IPS-NIHi11 (cell line): ENCODE measurements at regions not wholly inside any gene's neighbourhood (a gene's known extent, or its start where the extent isn't known, plus 50 kb on each side); places are given as distances from the start of the nearest gene placed in this dataset.
A peak's percentile ranks its signal among the peaks of the same experiment; 100 is the strongest.

Source experiments
- DNase-seq: peaks from one replicate; pipeline ENCODE4 v3.0.0; 2012; ENCODE audit warnings: mixed read lengths, low spot score

- DNase-seq: no peak
These were observed 491.3 kb upstream of the MKI67 start for GRCh38 chr10:128617532-128617931.

GRCh38 chr10:128622706-128623105, 496.5 kb upstream of the MKI67 start:
- DNase-seq: no peak

GRCh38 chr10:128623776-128624175, 497.6 kb upstream of the MKI67 start:
- no peak for DNase-seq

DNA sequence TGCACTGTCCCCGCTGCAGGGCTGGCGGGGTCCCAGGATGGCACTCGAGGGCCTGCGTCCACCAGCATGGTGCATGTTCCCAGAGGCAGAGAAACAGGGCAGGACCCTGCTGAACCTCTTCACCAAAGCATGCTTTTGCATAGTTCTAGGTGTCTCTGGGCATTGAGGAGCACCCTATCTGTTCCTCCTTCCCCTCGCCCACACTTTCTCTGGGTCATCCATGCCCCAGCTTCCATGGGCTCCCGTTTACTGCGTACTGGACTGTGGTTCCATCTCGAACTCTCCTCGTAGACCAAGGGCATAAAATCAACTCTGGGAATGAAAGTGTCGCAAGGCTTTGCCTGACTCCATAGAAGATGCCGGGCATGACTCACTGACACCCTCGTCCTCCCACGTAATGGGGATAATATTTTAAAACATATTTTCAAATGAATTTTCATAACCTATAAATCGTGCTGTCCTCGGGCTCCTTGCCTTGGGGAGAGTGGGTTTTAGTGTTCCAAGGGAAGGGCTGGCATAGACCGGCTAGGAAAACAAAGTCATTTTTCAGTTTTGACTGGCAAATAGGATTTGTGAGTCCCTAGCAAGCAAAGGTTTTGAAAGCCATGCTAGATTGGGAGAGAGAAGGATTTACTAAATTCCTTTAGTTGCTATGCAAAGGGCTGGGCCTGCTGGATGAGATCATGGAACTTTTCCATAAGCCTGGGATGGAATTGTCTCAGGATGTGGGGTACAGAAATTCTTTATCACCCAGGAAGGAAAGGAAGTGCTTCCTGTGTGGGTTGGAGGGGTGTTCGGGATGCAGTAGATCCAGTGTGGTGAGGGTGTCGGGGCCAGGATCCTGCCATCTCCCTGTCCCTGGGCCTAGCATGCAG, 498.7 kb upstream of the MKI67 start:
- DNase-seq: no peak

GRCh38 chr10:128625926-128626325, 499.7 kb upstream of the MKI67 start:
- DNase-seq: no peak

DNA sequence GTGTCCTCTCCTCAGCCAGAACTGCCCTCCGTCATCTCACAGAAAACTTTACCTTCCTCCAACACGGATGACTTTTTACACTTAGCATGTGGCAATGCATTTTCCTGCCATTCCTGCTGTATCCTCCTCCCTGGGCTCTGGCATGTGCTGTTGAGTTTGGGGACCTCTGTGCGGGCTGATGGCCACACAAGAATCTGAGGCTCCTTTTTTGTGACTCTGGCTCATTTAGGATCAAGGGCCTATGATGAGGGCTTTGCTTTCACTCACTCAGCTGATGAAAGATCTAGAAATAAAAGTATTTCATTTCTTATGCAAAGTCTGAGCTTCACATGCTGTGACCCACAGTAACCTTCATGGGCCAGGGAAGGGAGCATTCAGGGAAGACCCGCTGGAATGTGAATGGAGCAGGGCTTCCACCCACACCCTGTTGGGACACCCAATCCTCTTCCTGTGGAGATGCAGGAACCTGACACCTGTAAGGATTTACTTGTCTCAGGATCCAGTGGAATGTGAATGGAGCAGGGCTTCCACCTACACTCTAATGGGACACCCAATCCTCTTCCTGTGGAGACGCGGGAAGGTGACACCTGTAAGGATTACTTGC, 500.3 kb upstream of the MKI67 start:
- peak; percentile 58 for DNase-seq

- no peak for DNase-seq
These were observed 501.6 kb upstream of the MKI67 start for GRCh38 chr10:128627811-128628210.

DNA sequence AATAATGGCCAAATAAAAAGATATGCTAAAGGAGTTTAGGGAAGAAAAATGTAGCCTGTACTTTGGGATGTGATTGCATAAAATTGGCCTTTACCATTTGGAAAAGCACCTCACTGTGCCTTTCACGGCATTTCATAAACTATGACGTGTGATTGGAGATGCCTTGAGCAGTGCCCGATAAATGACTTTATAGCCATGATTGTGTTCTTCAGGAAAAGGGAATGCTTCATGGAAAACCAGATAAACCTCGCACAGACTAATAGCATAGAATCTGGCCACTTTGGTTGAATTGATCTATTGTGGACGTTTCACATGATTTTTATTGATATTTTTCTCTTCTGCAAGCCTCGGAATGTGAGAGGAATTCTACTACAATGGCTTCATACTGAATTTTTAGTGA, 502.0 kb upstream of the MKI67 start:
- DNase-seq: no peak

DNA sequence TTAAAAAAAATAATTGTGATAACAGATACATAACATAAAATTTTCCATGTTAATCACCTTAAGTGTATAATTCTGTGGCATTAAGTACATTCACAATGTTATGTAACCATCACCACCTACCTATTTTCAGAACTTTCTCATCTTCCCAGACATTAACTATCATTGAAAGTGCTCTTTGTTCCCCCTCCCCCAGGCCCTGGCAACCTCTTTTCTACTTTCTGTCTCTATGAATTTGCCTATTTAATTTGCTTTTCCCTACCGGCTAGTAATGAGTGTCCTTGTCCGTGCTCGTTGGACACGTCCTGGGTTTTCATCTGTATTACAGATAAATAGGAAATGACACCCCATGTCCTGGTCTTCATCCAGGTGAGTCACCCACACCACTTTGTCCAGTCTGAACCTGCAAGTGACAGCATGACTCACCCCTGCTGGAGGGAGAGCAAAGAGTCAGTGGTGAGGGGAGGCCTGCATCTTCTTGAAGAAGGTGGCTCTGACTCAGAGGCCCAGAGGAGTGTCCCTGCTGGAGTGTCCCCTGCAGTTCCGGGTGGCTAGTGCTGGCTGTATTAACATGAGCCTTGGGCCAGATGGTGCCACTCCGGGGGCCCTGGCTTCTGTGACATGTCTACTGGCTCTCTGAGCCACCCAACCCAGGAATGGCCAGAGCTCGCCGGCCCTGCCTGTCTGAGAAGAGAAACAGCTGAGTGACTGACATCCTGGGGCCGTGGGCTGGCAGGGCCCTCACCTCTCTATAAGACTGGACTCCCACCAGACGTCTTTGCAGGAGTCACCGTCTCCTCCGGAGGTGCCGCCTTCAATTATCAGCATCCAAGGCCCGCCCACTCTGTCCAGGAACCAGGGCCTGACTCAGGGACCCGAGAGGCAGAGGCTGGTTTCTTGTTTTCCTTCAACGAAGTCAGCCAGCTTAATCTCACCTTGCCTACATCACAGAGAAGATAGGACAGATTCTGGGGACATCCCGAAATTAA, 503.2 kb upstream of the MKI67 start:
- no peak for DNase-seq

GRCh38 chr10:128630787-128631252, 504.6 kb upstream of the MKI67 start:
- DNase-seq: no peak

DNA sequence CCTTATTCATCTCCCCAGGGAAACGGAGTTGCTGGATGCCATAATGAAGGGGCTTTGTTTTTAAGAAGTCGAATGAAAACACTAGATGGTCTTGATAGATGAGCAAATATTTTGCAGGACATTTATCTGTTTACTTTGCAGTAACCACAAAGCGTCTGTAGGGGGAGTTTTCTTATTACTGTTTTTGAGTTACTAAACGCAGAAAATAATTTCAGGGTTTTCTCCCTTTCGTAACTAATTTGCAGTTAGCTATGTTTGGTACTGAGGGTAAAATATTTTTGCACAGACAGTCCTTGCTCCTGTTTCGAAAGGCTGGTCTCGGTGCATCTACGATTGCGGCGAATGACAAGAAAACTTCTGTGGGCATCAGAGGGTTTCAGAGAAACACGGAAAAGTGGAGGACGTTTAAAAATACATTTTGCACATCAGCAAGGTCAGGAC, 505.6 kb upstream of the MKI67 start:
- DNase-seq: no peak

- no peak for DNase-seq
These were observed 506.5 kb upstream of the MKI67 start for GRCh38 chr10:128632694-128633093.

- no peak for DNase-seq
These were observed 507.8 kb upstream of the MKI67 start for GRCh38 chr10:128633864-128634540.

DNA sequence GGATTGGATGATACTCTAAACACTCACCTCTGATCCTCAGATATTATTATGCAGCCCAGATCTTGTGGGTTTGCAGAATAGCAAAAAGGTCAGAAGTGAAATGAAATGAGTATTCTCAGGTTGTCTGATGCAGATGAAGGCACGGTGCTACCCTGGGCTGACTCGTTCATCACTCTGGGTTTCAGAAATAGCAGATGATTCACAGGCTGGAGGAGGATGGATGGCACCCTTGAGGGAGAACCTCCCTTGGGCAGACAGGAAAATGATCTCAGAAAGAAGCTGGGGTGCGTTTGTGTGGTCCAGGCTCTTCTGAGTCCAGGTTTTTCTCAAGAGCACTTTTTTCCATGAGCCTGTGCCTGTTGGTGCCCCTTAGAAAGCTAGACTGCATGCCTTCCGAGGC, 515.8 kb upstream of the MKI67 start:
- DNase-seq: no peak

DNA sequence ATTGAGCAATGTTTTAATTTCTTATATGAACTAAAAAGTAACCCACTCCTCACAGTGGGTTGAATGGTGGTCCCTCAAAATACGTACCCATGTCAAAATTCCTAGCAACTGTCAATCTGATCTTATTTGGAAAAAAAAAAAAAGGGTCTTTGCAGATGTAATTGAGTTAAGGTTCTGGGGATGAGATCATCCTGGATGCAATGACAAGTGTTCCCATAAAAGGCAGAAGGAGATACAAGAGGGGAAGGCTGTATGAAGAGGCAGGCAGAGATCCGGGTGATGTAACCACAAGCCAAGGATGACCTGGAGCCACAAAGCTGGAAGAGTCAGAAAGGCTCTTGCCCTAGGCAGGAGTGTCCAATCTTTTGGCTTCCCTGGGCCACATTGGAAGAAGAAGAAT, 516.3 kb upstream of the MKI67 start:
- no peak for DNase-seq

DNA sequence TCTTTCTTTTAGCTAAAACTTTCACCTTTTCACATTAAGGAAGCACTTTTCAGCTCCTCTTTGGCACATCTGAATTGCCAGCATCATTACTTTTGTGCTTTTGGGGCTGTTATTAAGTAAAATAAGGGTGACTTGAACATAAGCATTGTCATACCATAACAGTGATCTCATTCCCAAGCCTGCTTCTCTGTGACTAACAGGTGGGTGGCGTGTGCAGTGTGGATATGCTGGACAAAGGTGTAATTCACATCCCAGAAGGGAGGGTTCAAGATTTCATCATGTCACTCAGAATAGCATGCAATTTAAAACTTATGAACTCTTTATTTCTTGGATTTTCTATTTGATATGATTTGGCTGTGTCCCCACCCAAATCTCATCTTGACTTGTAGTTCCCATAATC, 517.4 kb upstream of the MKI67 start:
- no peak for DNase-seq

DNA sequence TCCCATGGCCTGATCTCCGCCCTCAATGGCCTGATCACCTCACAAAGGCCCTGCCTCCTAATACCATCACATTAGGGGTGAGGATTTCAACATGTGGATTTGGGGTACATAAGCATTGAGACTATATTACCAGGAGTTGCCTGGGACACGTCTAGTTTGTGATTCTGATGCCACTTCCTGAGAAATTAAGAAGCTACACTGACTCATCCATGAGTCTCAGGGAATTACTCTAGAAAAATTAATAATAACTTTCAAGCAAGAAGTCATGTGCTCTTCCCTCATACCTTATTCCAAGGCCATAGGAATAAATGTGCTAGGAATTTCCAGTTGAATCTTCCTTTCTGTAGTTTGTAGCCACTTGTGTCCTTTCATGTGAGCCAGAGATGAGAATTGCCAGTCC, 519.3 kb upstream of the MKI67 start:
- no peak for DNase-seq

DNA sequence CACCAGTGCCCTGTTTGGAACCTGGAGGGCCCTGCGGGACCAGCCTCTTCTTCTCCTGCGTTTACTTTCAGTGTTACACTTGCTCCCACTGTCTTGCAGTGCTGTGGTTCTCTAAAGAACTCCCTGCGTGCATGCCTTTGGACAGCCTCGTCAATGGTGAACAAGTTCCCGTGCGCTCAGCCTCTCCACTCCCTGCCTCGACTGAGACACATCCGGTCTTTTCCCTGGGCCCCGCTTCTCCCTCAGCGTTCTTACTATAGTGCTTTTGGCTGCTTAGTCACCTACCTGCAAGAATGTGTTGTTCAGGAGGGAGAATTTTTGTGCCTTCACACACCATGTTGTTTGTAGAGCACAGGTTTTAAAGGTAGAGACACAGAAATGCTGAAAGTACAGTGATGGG, 520.7 kb upstream of the MKI67 start:
- DNase-seq: no peak

GRCh38 chr10:128657548-128657947, 531.3 kb upstream of the MKI67 start:
- DNase-seq: peak; percentile 31

DNA sequence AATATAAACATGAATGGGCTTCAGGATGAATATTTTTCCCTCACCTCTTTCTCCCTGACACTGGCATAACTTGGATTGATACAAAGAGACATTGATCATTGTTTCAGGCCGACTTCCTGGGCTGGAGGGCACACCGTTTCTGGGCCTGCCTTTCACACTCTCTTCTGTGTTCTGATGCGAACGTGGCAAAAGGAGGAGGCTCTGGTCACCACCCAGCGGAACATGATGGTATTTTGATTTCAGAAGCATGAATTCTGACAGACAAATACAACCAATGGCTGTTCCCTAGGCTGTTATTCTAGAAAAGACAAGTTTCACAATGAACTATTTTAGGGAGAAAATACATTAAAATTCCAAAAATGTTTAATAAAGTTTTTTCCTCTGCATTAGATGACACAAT, 534.5 kb upstream of the MKI67 start:
- no peak for DNase-seq

DNA sequence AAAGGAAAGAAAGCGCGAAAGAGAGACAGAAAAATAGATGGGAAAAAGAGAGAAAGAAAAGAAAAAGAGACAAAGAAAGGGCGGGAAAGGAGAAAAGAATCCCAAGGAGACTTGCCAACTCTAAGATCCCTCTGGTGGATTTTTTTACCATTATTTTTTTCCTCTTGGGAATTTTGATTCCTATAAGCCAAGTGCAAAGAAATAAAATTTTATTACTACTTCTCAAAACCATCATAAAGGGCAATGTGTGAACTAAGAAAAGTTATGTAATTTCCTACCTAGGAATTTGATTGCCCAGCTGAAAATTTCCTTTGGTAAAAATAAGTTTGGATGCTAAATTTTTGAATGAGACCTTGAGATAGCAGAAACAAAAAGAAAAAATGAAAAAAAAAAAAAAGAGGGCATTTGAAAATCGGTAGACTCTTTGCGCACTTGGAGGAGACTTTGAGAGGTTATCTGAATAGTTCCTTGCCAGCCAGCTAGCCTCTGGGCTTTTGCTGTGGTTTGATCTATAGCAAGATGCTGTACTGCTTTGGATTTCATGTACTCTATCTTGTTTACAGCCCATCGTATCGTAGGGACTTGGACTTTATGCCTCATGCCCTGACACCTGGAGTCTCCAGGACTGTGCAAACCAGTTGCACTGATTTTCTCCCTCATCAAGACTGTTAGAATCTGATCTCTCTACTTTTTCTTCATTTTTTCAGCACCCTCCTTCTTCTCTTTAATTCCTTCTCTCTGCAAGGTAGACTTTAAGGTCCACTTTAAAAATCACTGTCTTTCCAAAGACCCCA, 535.4 kb upstream of the MKI67 start:
- DNase-seq: no peak
